ENCODE measurements at regions not wholly inside any gene's neighbourhood (a gene's known extent, or its start where the extent isn't known, plus 50 kb on each side); places are given as distances from the start of the nearest gene placed in this dataset.
"Not testable (repeated sequence)": the region's sequence is repeated elsewhere in the genome, so short reads cannot be mapped to it uniquely, and the experiment has no call there.

DNA sequence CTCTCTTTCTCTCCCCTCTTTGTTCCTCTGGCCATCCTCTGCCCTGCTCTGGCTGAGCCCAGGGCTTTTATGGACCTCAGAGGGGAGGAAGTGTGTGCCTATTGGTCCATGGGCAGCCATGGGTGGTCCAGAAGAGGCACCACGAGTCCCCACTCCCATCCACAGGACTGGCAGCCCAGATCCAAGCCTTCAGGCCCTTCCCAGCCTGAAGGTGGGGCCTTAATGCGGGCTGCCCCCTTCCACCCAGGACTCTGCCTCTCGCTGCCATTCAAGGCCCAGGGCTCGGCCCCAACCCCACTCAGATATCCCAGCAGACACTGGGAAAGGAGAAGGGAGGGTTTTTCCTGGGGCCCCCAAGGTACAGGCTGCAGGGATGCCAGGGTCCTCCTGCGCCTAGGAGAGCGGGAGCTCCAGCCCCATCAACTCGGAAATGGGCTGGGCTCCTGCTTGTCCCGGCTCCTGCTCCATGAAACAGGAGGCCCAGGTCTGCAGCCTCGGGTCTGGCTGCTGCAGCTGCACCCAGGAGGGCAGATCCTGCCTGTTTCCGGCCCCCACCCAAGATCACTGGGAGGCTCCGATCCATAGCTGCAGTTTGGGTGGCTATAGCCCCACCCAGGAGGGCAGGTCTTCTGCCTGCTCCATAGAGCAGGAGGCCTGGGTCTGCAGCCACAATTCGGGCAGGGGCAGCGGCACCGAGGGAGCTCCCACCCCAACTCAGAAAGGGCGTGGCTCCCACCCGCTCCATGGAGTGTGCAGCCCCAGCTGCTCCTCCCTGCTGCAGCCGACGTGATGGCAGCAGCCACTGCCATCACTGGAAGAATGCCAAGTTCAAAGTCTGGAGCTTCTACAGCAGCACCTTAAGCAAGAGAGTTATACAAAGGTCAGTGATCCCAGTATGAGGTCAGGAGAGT lies 116.6 kb upstream of the RBBP8 start:
- no peak for DNase-seq (ENCODE audit: low spot score)

DNA sequence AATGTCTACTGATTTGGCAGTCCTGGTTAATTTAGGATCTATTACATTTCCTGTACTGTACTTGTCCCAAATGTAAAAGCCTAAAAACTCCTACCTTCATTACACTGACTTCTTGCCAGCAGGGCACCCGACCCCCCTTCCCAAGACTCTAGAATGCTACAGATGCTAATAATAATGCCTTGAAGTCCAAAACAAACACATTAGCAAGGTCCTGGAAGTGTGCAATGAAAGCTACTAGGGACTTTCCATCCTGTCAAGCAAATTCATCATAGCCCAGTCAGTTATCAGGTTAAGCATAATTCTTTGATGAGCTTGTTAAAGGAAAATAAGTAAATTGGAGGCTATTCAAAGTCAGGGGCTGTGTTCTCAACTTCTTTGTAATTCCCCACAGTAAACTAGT lies 115.3 kb upstream of the RBBP8 start:
- no peak for DNase-seq (ENCODE audit: low spot score)

DNA sequence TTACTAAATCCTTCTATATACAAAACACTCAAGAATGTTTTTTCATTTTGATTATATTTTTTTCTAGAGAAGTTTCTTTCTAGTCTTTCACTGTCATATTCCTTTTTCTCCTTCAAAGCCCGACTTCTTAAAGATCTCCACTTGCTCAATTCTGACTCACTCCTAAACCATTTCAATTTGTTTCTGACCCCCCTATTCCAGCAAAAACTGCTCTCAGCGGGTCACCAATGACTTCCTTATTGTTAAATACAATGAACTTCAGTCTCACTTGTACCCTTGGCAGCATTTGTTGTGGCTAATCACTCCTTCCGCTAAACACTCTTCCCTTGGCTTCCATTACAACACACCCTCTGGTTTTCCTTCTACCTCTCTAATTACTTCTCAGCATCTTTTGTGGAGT lies 111.1 kb upstream of the RBBP8 start:
- DNase-seq (ENCODE audit: low spot score), result no peak

DNA sequence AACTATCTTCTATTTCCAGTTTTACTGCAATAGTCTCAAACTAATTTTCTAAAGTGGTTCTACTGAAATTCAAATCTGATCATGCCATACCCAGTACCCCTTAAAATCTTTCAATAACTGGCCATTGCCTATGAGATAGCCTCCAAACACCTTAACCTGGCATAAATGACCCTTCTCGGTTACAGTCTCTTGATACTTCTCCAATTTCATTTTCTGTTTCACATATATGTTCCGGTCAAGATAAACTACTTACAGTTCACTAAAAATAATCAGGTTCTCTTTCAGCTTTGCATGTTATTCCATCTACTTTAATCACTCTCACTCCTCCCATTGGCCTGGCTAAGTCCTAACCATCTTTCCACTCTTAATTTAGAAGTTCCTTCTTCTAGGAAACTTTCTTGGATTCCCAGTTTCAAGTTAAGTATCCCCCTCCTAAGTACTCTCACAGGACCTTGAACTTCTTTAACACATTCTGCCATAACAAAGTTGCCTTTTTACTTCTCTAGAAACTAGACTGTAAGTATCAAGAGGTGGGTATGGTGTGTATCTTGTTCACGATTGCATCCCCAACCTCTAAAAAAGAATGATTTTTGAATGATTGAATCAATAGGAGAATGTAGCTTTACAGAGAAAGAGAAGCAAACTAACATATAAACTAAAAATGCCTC lies 110.2 kb upstream of the RBBP8 start:
- DNase-seq (ENCODE audit: low spot score), result no peak

DNA sequence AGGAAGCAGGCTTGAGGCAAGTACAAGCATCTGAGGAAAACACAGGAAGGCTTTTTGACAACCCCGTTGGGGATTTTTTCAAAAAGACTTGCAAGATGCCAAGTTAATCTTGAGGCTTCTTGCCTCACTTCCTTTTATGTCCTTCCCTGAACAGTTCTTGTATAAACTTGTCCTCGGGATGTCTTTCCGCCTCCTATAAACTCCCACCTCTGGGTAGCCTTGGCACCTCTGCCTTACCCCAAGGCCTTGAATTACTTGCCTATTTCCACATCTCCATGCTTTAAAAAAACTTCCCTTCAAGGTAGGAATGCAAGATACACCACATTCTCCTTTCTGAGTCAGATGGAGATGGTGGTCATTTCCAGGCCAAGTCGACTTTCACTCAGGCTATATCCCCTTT lies 106.4 kb upstream of the RBBP8 start:
- DNase-seq (ENCODE audit: low spot score), result no peak

DNA sequence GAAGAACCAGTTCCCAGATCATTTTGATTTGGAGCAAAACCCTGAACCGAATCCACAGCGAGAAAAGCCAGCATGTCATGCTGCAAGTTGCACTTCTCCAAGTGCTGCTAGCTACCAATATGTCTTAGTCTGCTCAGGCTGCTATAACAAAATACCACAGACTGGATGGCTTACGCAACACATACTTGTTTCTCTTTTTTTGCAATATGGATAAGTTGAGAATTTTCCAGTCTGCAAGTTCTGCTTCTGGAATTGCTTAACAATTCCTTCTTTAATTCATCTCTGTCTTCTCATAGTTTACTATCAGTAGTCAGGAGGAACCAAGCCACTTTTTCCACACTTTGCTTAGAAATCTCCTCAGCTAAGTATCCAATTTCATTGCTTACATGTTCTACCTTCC lies 105.9 kb upstream of the RBBP8 start:
- no peak for DNase-seq (ENCODE audit: low spot score)

DNA sequence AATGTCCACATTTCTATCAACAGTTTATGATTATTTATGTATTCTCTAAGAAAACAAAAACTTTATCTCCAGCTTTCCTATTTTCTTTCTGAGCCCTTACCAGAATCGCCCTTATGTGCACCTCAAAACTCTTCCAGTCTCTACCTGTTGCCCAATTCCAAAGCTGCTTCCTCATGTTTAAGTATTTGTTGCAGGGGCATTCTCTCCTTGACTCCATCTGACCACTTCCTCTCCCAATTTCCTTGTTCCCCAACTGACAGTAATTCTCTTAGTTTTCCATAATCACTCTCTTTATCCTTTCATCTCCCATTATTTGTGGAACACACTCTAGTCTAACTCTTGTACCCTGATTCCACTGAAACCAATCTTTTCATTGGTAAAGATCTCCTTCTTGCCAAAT lies 105.4 kb upstream of the RBBP8 start:
- no peak for DNase-seq (ENCODE audit: low spot score)

DNA sequence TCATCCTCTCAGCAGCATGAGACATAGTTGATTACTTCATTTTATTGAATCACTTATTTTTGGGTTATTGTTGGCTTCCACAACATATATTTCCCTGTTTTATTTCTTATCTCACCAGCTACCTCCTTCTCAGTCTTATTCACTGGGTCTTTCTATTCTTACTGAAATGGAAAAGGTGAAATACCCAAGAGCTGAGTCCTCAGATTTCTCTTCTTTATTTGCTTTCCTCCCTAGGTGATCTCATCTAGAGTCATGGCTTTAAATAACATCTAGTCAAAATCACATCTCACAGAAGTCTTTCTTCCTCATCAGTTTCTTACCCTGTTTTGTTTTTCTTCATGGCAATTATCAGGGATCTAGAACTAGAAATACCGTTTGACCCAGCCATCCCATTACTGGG lies 105.0 kb upstream of the RBBP8 start:
- DNase-seq (ENCODE audit: low spot score), result no peak

DNA sequence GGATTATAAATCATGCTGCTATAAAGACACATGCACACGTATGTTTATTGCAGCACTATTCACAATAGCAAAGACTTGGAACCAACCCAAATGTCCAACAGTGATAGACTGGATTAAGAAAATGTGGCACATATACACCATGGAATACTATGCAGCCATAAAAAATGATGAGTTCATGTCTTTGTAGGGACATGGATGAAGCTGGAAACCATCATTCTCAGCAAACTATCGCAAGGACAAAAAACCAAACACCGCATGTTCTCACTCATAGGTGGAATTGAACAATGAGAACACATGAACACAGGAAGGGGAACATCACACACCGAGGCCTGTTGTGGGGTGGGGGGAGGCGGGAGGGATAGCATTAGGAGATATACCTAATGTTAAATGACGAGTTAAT lies 104.5 kb upstream of the RBBP8 start:
- not testable (repeated sequence) for DNase-seq (ENCODE audit: low spot score)

DNA sequence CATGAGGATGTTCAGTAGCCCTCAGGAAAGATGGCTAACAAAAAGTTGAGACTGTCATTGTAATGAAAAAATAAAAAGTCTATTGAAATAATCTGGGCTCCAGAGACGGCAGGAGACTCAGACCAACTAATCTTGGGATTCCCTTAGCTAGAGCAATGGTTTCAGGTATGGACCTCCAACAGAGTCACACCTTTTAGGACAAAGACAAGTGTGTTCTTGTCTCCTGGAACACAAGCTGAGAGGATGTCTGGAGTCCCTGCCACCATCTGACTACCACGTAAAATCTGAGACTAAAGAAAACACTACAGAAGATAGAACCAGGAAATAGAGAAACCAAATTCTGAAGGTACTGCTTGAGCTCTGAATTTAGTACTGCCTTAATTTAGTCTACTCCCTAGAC lies 103.3 kb upstream of the RBBP8 start:
- DNase-seq (ENCODE audit: low spot score), result no peak

DNA sequence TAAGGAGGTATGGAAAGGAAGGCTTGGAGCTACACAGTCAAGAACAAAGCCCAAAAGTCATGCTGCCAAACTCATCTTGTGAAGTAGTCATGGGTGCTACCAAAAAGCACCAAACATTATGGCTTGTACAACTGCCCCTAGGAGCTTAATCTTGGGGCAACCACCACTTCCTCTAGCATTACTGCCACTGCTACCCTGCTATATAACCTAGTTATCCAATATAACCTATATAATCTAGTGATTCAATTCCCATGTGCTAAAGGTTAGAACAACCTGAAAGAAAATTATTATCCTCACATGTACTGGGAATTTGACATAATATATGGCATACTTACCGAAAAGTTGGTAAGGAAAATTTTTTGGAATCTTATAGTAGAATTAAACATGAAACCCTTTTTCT lies 102.6 kb upstream of the RBBP8 start:
- no peak for DNase-seq (ENCODE audit: low spot score)

DNA sequence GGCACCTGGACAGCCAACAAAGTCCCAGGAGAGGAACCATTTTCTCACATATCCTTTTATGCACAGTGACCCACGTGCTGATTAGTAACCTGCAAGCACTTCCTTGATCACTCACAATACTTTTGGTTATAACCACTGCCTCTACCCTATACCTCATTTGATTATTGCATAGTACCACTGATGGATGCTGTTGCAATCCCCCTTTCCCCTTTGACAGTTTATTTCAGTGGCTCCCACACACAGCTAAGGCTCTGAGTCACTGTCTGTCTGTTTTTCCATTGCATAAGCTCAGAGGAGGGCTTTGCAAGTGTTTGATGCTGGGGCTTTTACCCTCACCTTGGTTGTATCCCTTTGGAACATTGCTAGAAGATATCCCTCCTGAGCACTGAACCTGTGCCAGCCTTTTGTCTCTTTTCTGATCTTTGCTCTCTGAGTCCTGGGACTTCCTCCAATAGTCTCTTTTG lies 101.7 kb upstream of the RBBP8 start:
- DNase-seq (ENCODE audit: low spot score), result no peak

DNA sequence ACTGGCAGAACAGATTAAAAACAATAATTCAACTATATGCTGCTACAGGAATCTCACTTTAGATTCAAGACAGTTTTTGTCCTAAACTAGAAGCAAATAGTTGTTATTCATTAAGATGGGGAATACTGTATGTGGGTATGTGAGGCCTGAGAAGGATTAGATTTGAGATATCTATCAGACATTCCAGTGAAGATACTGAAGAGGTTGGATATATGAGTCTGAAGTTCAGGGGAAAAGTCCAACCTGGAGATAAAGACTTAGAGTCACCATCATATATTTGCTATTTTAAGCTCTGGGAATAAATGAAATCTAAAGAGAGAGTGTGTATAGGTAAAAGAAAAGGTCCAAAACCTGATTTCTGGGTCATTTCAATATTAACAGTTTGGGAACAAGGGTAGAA lies 96.2 kb upstream of the RBBP8 start:
- DNase-seq (ENCODE audit: low spot score), result no peak

DNA sequence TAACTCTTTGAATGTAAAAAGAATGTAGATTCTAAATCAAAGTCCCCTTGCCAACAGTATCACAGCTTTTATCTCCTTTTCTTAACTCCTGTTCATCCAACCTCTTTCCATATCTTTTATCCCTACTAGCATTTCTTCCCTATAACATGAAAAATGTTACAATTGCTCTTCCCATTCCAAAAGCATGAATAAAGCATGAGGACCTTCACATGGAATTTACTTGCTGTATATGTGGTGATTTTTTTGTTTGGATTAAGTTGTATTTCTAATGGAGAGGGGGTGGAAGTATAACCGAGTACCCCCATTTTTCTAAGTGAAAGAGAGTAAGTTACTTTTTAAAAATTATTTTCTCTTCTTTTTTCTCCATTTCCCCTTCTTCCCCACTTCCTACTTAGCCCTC lies 94.9 kb upstream of the RBBP8 start:
- DNase-seq (ENCODE audit: low spot score), result no peak

DNA sequence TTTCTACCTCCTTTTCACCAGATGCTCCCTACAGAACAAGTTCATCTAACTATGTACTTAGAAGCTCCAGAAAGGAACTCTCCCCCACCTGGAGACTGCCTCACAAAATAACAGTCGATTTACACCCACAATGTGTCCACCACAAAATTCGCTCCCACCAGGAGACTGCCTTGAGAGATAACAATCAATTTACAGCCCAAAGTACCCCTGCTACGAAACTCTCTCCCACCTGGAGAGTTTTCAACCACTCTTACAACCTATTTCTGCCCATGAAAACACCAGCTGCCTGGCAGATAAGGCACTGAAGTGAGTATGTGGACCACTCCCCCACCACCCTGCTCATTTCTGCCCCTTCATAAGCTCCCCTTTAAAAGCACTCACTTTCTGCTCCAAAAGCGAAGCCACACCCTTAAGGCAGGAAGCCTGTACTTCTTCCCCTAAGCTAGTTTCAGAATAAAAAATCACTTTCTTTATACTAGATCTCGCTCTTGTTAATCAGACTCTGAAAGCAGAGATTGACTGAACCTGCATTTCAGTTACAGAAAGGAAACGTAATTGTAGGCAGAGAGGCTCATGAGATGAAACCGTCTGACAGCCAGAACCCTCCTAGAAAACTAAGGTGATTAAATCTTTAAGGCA lies 94.4 kb upstream of the RBBP8 start:
- DNase-seq (ENCODE audit: low spot score), result no peak

DNA sequence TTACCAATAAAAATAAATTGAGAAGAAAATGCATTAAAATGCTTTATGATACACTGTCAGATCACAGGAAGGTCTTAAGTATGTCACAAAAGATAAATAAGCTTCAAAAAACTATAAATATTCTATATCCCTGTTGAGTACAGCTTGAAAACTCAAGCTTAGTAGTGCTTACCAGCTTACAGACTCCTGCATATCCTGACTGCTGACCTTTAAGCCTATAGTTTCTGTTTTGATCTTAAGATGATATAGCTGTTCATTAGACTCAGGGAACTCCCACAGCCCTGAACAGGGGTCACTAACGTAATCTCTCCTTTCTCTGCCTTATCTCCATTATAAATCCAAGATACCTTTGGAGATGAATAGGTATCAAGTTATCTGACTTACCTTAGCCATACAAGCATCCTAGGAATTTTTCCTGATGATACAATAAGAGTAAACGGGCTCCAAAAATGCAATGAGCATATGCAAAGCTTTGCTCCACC lies 93.7 kb upstream of the RBBP8 start:
- no peak for DNase-seq (ENCODE audit: low spot score)

DNA sequence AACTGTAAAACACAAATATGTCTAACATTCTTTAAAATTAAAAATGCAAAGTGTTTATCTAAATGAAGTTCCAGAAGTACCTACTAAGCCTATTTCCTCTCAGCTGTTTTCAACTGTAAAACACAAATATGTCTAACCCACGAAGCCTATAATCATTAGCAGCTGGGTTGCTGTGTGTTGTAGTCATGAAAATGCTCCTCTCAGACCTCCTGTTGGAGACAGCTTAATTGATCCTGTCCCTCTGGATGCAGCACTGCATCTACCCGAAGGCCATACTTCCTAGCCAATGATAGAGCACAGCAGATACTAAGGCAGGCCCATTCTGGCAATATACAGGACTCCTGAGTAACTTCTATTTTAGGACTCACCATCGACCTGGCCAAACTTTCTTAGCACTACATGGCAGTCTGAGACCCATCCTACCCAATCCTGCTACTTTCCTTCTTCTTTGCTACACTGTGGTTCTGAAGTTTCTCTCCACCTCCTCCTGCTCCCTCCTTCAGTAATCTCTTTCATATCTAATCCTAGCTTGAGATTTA lies 92.5 kb upstream of the RBBP8 start:
- DNase-seq (ENCODE audit: low spot score), result no peak

DNA sequence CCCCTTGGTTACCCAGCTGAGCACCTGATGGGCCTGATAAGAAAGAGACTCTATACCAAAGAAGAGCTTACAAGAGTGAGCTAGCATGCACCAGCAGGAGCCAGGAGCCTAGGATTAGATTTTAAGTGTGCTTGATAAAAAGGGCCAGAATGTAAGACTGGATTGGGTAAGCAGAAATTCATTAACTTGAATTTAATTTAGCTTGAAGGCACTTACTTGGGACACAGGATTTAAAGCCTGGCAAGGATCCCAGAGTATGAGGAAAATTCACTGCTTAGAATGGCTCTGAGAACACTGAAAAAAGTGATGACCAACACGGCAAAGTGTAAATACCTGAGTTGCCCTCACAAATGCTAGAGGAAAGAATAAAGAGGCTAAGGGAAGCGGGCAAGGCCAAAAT lies 91.3 kb upstream of the RBBP8 start:
- no peak for DNase-seq (ENCODE audit: low spot score)

DNA sequence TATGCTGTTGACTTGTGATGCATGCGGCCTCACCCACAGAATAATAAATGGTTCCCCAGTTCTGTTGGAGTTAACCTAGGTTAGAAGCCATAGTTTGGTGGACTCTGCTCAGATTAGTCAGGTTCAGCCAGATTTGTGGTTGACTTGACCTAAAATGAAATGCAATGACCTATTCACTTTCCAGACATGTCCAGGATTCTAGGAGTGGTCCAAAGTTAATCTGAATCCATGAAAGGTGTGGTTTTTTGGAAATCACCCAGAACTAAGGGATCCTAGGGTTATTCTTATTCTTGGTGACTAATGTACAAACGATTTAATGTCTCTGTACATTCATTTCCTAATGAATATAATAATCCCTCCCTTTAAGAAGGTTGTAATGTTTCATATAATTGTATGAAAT lies 88.9 kb upstream of the RBBP8 start:
- DNase-seq (ENCODE audit: low spot score), result no peak

DNA sequence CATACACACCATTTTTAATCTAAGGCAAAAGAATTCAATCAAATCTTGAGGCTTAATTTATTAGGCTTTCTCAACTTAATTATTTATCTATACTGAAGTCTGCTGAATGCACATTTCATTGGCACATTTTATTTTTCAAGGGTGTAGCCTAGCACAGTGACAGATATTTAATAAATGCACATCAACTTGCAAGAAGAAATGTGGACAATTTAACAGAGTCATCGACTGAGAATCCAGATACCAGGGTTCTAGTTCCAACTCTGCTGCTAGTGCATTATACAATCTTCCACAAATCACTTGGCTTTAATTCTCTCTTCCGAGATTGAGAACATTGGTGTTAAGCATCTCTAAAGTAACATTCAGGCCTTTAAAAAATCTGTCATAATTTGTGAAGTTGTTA lies 88.5 kb upstream of the RBBP8 start:
- no peak for DNase-seq (ENCODE audit: low spot score)

DNA sequence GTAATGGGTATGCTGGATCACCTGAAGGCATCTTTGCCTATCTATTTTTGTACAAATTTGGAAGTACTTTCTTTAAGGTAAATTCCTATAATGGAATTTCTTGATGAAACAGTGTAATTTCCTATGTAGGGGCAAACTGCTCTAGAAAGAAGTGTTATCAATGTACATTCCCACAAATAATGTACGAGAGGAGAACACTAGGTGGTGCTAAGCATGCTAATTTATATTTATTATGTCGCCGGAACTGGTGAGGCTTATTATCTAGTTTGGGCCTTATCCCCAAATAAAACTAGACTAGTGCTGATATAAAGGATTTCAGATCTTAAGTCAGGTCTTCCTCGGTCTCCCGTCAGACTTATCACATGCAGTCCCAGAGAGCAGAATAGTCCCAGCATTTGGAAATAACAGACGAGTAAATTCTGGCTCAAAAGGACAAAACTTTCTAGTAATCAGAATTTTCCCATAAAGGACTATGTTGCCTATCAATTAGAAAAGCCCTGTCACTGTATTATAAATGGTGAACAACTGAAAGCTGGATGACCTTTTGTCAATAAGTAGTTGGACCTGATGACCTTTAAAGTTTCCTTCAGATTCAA lies 86.9 kb upstream of the RBBP8 start:
- DNase-seq (ENCODE audit: low spot score), result no peak

DNA sequence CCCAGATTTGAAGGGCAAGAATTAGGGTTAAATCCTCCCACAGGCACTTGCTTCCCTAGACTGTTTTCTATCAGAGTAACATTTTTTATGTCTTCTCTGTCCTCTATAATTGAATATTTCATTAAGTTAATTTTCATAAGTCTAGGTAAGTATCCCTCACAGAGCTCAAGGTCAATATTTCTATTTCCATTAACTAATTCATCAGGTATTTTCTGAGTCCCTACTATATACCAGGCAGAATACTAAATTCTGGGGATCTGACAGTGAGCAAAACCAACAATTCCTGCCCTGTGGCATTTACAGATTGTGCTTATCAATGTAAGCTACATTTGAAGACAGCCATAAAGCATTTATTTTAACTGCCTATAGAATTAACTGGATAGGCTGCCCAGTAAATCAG lies 86.4 kb upstream of the RBBP8 start:
- DNase-seq (ENCODE audit: low spot score), result no peak
